Caco-2 (cell line): ENCODE measurements at regions not wholly inside any gene's neighbourhood (a gene's known extent, or its start where the extent isn't known, plus 50 kb on each side); places are given as distances from the start of the nearest gene placed in this dataset.

ENCODE experiments used
- BruUV-seq: library from RNA; stranded (reverse); fragments of 400-500 nt; replicated peaks from 2 replicates; lab custom pipeline; 2021; lab: Mats Ljungman, UMichigan
- CTCF ChIA-PET: fragments of 300-600 bp; sonication (Branson Sonifier 250); formaldehyde crosslinking; loops from one replicate; lab custom pipeline; 2022; ENCODE audit warnings: antibody characterized with exemption; lab: Charles Lee
- POLR2A ChIA-PET: fragments of 300-600 bp; sonication (Branson Sonifier 250); formaldehyde crosslinking; loops from one replicate; lab custom pipeline; 2022; ENCODE audit warnings: antibody characterized with exemption; lab: Charles Lee
- DNase-seq, 2 experiments: peaks; one replicate each; pipeline versions ENCODE4 v3.0.0 to v3.0.0-alpha.2; 2020 to 2022
- H3K27me3 ChIP-seq: replicated peaks from 2 replicates; pipeline ENCODE4 v1.6.0; 2011; ENCODE audit warnings: low read length; ENCODE audit not compliant: control insufficient read depth, insufficient read depth
- H3K36me3 ChIP-seq: 2 replicates; pipeline ENCODE4 v1.5.1; 2011; ENCODE audit warnings: low read length; ENCODE audit not compliant: control insufficient read depth, insufficient read depth
- H3K4me1 ChIP-seq: fragments of 250-450 bp; sonication (Bioruptor Pico); 2 replicates; pipeline ENCODE4 v1.5.1; 2020; ENCODE audit warnings: mild to moderate bottlenecking
- H3K4me3 ChIP-seq: 2 replicates; pipeline ENCODE4 v1.5.1; 2011; ENCODE audit warnings: low read depth, mild to moderate bottlenecking, control low read depth, low read length
- H3K9me3 ChIP-seq: fragments of 250-450 bp; sonication (Bioruptor Pico); 2 replicates; pipeline ENCODE4 v1.5.1; 2020; ENCODE audit warnings: mild to moderate bottlenecking, moderate library complexity
- H3K27ac Mint-ChIP-seq: one replicate; pipeline ENCODE4 v1.8.0; 2022; ENCODE audit warnings: mixed read lengths; ENCODE audit not compliant: unreplicated experiment
- H3K27me3 Mint-ChIP-seq: one replicate; pipeline ENCODE4 v1.8.0; 2022; ENCODE audit warnings: mixed read lengths; ENCODE audit not compliant: insufficient read depth, unreplicated experiment
- H3K36me3 Mint-ChIP-seq: one replicate; pipeline ENCODE4 v1.8.0; 2022; ENCODE audit warnings: mild to moderate bottlenecking, mixed read lengths; ENCODE audit not compliant: insufficient read depth, unreplicated experiment
- H3K4me1 Mint-ChIP-seq: one replicate; pipeline ENCODE4 v1.8.0; 2022; ENCODE audit warnings: low read depth, mixed read lengths; ENCODE audit not compliant: unreplicated experiment
- H3K4me3 Mint-ChIP-seq: one replicate; pipeline ENCODE4 v1.8.0; 2022; ENCODE audit warnings: mild to moderate bottlenecking, moderate library complexity, mixed read lengths; ENCODE audit not compliant: unreplicated experiment
- H3K9me3 Mint-ChIP-seq: one replicate; pipeline ENCODE4 v1.8.0; 2022; ENCODE audit warnings: mixed read lengths; ENCODE audit not compliant: unreplicated experiment
- CTCF ChIP-seq, 2 experiments: fragments of 200-600 bp in 1 of 2; IDR thresholded peaks; 1 replicate in 1 of 2; 2 replicates in 1 of 2; pipeline versions ENCODE4 v1.5.1 to v1.8.0; 2011 to 2022; ENCODE audit warnings: antibody characterized with exemption in 1 of 2, control low read depth in 1 of 2, inconsistent platforms in 1 of 2, low read depth in 1 of 2, low read length in 1 of 2, mild to moderate bottlenecking in 1 of 2, moderate library complexity in 1 of 2; ENCODE audit not compliant: insufficient read depth in 1 of 2, severe bottlenecking in 1 of 2, unreplicated experiment in 1 of 2
- intact Hi-C: fragments of 100-400 bp; cut with micrococcal nuclease; formaldehyde crosslinking; loops from one replicate; pipeline ENCODE4 v1.10.0; 2022; ENCODE audit not compliant: unreplicated experiment

GRCh38 chr14:41072776-41073175 is 533.9 kb upstream of the LRFN5 start:
- peaks cover 11% of the 10 kb centered on the region for H3K9me3 Mint-ChIP-seq
- H3K36me3 Mint-ChIP-seq = no peaks in the 10 kb centered on the region
- Histone ChIP-seq H3K9me3 (no peaks in the 10 kb centered on the region), H3K4me1 (peaks cover 40% of the 10 kb centered on the region), H3K27me3 (no peaks in the 10 kb centered on the region), H3K4me3 (no peak overlapping the region), H3K36me3 (no peaks in the 10 kb centered on the region)
- intact Hi-C loops = no loop called here
- BruUV-seq = no TSS peak
- TF ChIP-seq CTCF (IDR thresholded peaks at IDR 0.05; ENCODE audit: insufficient read depth in 1 of 2, low read depth in 1 of 2, low read length in 1 of 2, severe bottlenecking in 1 of 2, unreplicated experiment in 1 of 2) = no peak
- DNase-seq = no peak
- H3K27me3 Mint-ChIP-seq = no peaks in the 10 kb centered on the region
- H3K4me1 Mint-ChIP-seq = peaks cover 27% of the 10 kb centered on the region
- no peak overlapping the region for H3K27ac Mint-ChIP-seq
- ChIA-PET POLR2A (no interaction called here), CTCF (no interaction called here)
- no peak overlapping the region for H3K4me3 Mint-ChIP-seq

GRCh38 chr14:41071351-41071750 is 535.3 kb upstream of the LRFN5 start:
- no peak overlapping the region for H3K4me3 ChIP-seq
- no peaks in the 10 kb centered on the region for H3K27me3 ChIP-seq
- peaks cover 41% of the 10 kb centered on the region for H3K4me1 ChIP-seq
- ChIA-PET CTCF (no interaction called here), POLR2A (no interaction called here)
- intact Hi-C loops = no loop called here
- no peaks in the 10 kb centered on the region for H3K9me3 ChIP-seq
- Mint-ChIP-seq H3K27me3 (no peaks in the 10 kb centered on the region), H3K9me3 (peaks cover 11% of the 10 kb centered on the region), H3K36me3 (no peaks in the 10 kb centered on the region), H3K4me1 (peaks cover 27% of the 10 kb centered on the region), H3K27ac (no peak overlapping the region), H3K4me3 (no peak overlapping the region)
- no peak for DNase-seq
- TF ChIP-seq CTCF (IDR thresholded peaks at IDR 0.05; ENCODE audit: insufficient read depth in 1 of 2, low read depth in 1 of 2, low read length in 1 of 2, severe bottlenecking in 1 of 2, unreplicated experiment in 1 of 2) = no peak
- BruUV-seq = no TSS peak
- no peaks in the 10 kb centered on the region for H3K36me3 ChIP-seq

- H3K27ac Mint-ChIP-seq = no peak overlapping the region
- intact Hi-C loops = no loop called here
- DNase-seq = no peak
- ChIA-PET POLR2A (no interaction called here), CTCF (no interaction called here)
- H3K27me3 Mint-ChIP-seq = no peaks in the 10 kb centered on the region
- peaks cover 2% of the 10 kb centered on the region for H3K4me1 ChIP-seq
- H3K4me1 Mint-ChIP-seq = no peaks in the 10 kb centered on the region
- no peaks in the 10 kb centered on the region for H3K9me3 ChIP-seq
- H3K36me3 Mint-ChIP-seq = no peaks in the 10 kb centered on the region
- no peaks in the 10 kb centered on the region for H3K36me3 ChIP-seq
- no peak for TF ChIP-seq CTCF (IDR thresholded peaks at IDR 0.05; ENCODE audit: insufficient read depth in 1 of 2, low read depth in 1 of 2, low read length in 1 of 2, severe bottlenecking in 1 of 2, unreplicated experiment in 1 of 2)
- no peaks in the 10 kb centered on the region for H3K9me3 Mint-ChIP-seq
- no peak overlapping the region for H3K4me3 ChIP-seq
- H3K27me3 ChIP-seq = no peaks in the 10 kb centered on the region
- no TSS peak for BruUV-seq
- H3K4me3 Mint-ChIP-seq = no peak overlapping the region
Observed at GRCh38 chr14:41062826-41063225, 543.9 kb upstream of the LRFN5 start.
